Gastrocnemius medialis (tissue), 4 donors: ENCODE measurements at regions not wholly inside any gene's neighbourhood (a gene's known extent, or its start where the extent isn't known, plus 50 kb on each side); places are given as distances from the start of the nearest gene placed in this dataset.

Experiments
- ATAC-seq, 2 donors: fragments of 150-250 bp; one replicate each; pipeline ENCODE4 v1.9.1; 2016
- DNase-seq, 2 donors: peaks; one replicate each; pipeline ENCODE4 v3.0.0-alpha.2; 2019
- H3K27ac ChIP-seq, 4 donors: fragments of 200-600 bp; sonication (generic); 1 replicate in 1 of 4; 2 replicates in 3 of 4; pipeline ENCODE4 v1.5.1; 2016 to 2018; ENCODE audit warnings: mild to moderate bottlenecking in 2 of 4, moderate library complexity in 1 of 4
- H3K27me3 ChIP-seq, 3 donors: fragments of 200-600 bp; sonication (generic) in 2 of 3; 1 replicate in 1 of 3; 2 replicates in 2 of 3; pipeline versions ENCODE4 v1.5.1 to v1.6.0; 2016 to 2019; ENCODE audit warnings: mild to moderate bottlenecking in 1 of 3, moderate library complexity in 1 of 3
- H3K36me3 ChIP-seq, 2 donors: fragments of 200-600 bp; sonication (generic) in 1 of 2; one replicate each; pipeline ENCODE4 v1.5.1; 2017 to 2018
- H3K4me1 ChIP-seq, 2 donors: fragments of 200-600 bp; sonication (generic) in 1 of 2; one replicate each; pipeline ENCODE4 v1.5.1; 2016 to 2017; ENCODE audit warnings: mild to moderate bottlenecking in 2 of 2
- H3K4me3 ChIP-seq, 4 donors: fragments of 200-600 bp; sonication (generic) in 3 of 4; 1 replicate in 1 of 4; 2 replicates in 3 of 4; pipeline ENCODE4 v1.5.1; 2016 to 2019; ENCODE audit warnings: mild to moderate bottlenecking in 2 of 4
- H3K9me3 ChIP-seq, 3 donors: fragments of 200-600 bp; sonication (generic) in 2 of 3; 1 replicate in 1 of 3; 2 replicates in 2 of 3; pipeline ENCODE4 v1.5.1; 2016 to 2019
- CTCF ChIP-seq, 5 experiments: fragments of 450-650 bp in 3 of 5; fragments of 200-600 bp in 2 of 5; sonication (generic) in 2 of 5; IDR thresholded peaks in 4 of 5; conservative IDR thresholded peaks in 1 of 5; 1 replicate in 4 of 5; 2 replicates in 1 of 5; pipeline ENCODE4 v1.5.1; 2016 to 2019; ENCODE audit warnings: antibody characterized with exemption in 5 of 5, mild to moderate bottlenecking in 3 of 5, moderate library complexity in 3 of 5
- POLR2A ChIP-seq, 2 donors: fragments of 450-650 bp; IDR thresholded peaks; one replicate each; pipeline ENCODE4 v1.6.1; 2017; ENCODE audit warnings: antibody characterized with exemption in 2 of 2, mild to moderate bottlenecking in 2 of 2, moderate library complexity in 2 of 2
- in situ Hi-C, 4 donors: fragments of 200-750 bp; cut with MboI; loops; one replicate each; pipeline versions ENCODE4 v1.15.0 to v1.8.0; 2017; ENCODE audit warnings: low sequenced_read_pairs in 4 of 4
- intact Hi-C: fragments of 100-400 bp; cut with DNase I; formaldehyde crosslinking; loops from one replicate; pipeline ENCODE4 v1.15.1; 2023; ENCODE audit warnings: low total_unique reads

GRCh38 chr20:59462249-59462648 is 142.1 kb upstream of the PHACTR3 start:
- Histone ChIP-seq H3K4me3 (no peak overlapping the region), H3K9me3 (no peaks in the 10 kb centered on the region), H3K36me3 (no peaks in the 10 kb centered on the region), H3K27me3 (no peaks in the 10 kb centered on the region), H3K4me1 (no peaks in the 10 kb centered on the region), H3K27ac (no peak overlapping the region)
- in situ Hi-C loops = loop anchor here in 3 of 4 donors (10.0 to 25.0 kb wide), 2 partner anchors 63 to 600 kb away; partner anchors contain the start of genes GNAS (in 2 of the 3) and GNAS-AS1 (in 2 of the 3)
- ATAC-seq (no peak), DNase-seq (no peak)
- TF ChIP-seq POLR2A (IDR thresholded peaks at IDR 0.05) (no peak), CTCF (IDR thresholded peaks at IDR 0.05 in 4 of 5, conservative IDR thresholded peaks at IDR 0.05 in 1 of 5) (no peak)
- intact Hi-C loops = no loop called here

- no peaks in the 10 kb centered on the region for H3K4me1 ChIP-seq
- no peak for DNase-seq
- H3K9me3 ChIP-seq = no peaks in the 10 kb centered on the region
- no peak overlapping the region for H3K27ac ChIP-seq
- no peak for ATAC-seq
- TF ChIP-seq CTCF (IDR thresholded peaks at IDR 0.05 in 4 of 5, conservative IDR thresholded peaks at IDR 0.05 in 1 of 5) = no peak
- no peak for TF ChIP-seq POLR2A (IDR thresholded peaks at IDR 0.05)
- intact Hi-C loops = no loop called here
- in situ Hi-C loops = loop anchor here in 3 of 4 donors (10.0 to 25.0 kb wide), 2 partner anchors 61 to 601 kb away; partner anchors contain the start of genes GNAS (in 2 of the 3) and GNAS-AS1 (in 2 of the 3)
- no peaks in the 10 kb centered on the region for H3K36me3 ChIP-seq
- H3K27me3 ChIP-seq = no peaks in the 10 kb centered on the region
- H3K4me3 ChIP-seq = no peak overlapping the region
Observed at GRCh38 chr20:59463541-59463940, 140.8 kb upstream of the PHACTR3 start.

- in situ Hi-C loops = loop anchor here in 3 of 4 donors (10.0 to 25.0 kb wide), 2 partner anchors 59 to 604 kb away; partner anchors contain the start of genes GNAS (in 2 of the 3) and GNAS-AS1 (in 2 of the 3)
- no peaks in the 10 kb centered on the region for H3K4me1 ChIP-seq
- H3K27me3 ChIP-seq = no peaks in the 10 kb centered on the region
- DNase-seq (no peak), ATAC-seq (no peak)
- no peak overlapping the region for H3K27ac ChIP-seq
- H3K4me3 ChIP-seq = no peak overlapping the region
- H3K36me3 ChIP-seq = no peaks in the 10 kb centered on the region
- TF ChIP-seq CTCF (IDR thresholded peaks at IDR 0.05 in 4 of 5, conservative IDR thresholded peaks at IDR 0.05 in 1 of 5) (no peak), POLR2A (IDR thresholded peaks at IDR 0.05) (no peak)
- H3K9me3 ChIP-seq = no peaks in the 10 kb centered on the region
- intact Hi-C loops = no loop called here
Observed at GRCh38 chr20:59466107-59466815, 138.1 kb upstream of the PHACTR3 start.

DNA sequence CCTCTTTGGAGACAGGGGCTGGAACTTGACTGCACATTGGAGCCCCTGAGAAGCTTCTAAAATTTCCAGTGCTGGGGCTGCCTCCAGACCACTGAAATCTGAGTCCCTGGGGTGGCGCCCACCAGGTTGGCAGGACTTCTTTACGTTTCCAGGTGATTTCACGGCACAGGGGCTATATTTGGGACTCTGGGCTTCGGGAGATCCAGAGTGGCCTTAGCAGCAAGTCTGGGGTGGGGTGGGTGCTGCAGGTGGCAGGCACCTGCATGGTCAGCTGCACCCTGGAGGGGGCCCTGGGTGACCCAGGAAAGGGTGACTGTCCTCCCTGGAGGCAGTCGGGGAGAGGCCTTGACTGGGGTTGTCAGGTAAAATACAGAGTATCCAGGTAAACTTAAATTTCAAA is 135.5 kb upstream of the PHACTR3 start:
- Histone ChIP-seq H3K27ac (no peak overlapping the region), H3K36me3 (no peaks in the 10 kb centered on the region), H3K27me3 (no peaks in the 10 kb centered on the region), H3K9me3 (no peaks in the 10 kb centered on the region), H3K4me3 (no peak overlapping the region), H3K4me1 (no peaks in the 10 kb centered on the region)
- ATAC-seq (no peak), DNase-seq (no peak)
- intact Hi-C loops = no loop called here
- TF ChIP-seq POLR2A (IDR thresholded peaks at IDR 0.05) (no peak), CTCF (IDR thresholded peaks at IDR 0.05 in 4 of 5, conservative IDR thresholded peaks at IDR 0.05 in 1 of 5) (no peak)
- in situ Hi-C loops = loop anchor here in 3 of 4 donors (10.0 to 25.0 kb wide), 2 partner anchors 56 to 607 kb away; partner anchors contain the start of genes GNAS (in 2 of the 3) and GNAS-AS1 (in 2 of the 3)
